Cardiac fibroblast (primary cell): ENCODE measurements at regions not wholly inside any gene's neighbourhood (a gene's known extent, or its start where the extent isn't known, plus 50 kb on each side); places are given as distances from the start of the nearest gene placed in this dataset.
"Not testable (repeated sequence)": the region's sequence is repeated elsewhere in the genome, so short reads cannot be mapped to it uniquely, and the experiment has no call there.

Experiments
- DNase-seq, 2 donors: peaks; one replicate each; pipeline versions ENCODE4 v3.0.0 to v3.0.0-alpha.2; 2010; ENCODE audit warnings: low read depth in 2 of 2
- H3K4me3 ChIP-seq, 2 donors: replicated peaks in 1 of 2; 1 replicate in 1 of 2; 2 replicates in 1 of 2; pipeline ENCODE4 v1.5.1; 2011; ENCODE audit warnings: low read depth in 2 of 2, low read length in 2 of 2, mild to moderate bottlenecking in 2 of 2, moderate library complexity in 1 of 2
- TF ChIP-seq, protein P1 (sequence below): IDR thresholded peaks from one replicate; pipeline ENCODE4 v1.5.1; 2011; ENCODE audit warnings: low read depth, mild to moderate bottlenecking, low read length, inconsistent platforms

DNA sequence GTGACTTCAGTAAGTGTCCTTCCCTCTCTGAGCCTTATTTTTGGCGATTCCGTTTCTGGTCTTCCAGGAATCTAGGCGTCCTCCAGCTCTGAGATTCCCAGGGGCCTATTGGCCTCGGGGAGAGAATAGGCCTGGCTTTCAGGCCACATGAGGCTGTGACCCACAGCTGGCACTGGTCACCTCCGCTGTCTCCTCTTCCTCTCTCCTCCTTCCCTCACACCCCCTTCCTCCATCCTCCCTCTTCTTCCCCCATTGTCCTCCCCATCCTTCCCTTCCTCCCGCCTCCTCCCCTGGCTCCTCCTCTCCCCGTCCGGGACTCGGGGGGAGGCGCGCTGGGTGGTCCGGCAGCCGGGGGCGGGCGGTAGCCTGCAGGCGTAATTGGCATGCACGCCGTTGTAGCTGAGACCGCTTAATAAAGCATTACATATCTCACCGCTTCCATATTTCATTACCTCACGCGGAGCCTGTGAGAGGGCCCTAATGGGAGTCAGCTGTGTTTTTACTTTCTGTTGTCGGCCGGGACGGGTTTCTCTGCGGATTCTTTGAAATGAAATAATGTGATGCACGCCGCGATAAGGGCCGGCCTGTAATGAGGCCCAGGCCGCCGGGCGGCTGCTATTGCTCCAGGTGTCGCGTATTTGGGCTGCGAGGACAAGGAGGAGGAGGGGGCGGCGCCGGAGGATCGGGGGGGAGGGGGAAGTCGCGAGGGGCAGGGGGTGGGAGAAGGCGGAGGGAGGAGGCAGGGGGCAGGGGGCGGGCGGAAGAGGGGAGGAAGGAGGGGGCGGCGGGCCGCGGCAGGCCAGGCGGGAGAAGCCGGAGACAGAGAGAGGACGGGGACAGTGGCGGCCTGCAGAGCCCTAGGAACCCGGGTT is 95.3 kb downstream of the FOXD2 start:
- DNase-seq, result peak; percentile 50 to 64
- TF ChIP-seq, protein P1, sequence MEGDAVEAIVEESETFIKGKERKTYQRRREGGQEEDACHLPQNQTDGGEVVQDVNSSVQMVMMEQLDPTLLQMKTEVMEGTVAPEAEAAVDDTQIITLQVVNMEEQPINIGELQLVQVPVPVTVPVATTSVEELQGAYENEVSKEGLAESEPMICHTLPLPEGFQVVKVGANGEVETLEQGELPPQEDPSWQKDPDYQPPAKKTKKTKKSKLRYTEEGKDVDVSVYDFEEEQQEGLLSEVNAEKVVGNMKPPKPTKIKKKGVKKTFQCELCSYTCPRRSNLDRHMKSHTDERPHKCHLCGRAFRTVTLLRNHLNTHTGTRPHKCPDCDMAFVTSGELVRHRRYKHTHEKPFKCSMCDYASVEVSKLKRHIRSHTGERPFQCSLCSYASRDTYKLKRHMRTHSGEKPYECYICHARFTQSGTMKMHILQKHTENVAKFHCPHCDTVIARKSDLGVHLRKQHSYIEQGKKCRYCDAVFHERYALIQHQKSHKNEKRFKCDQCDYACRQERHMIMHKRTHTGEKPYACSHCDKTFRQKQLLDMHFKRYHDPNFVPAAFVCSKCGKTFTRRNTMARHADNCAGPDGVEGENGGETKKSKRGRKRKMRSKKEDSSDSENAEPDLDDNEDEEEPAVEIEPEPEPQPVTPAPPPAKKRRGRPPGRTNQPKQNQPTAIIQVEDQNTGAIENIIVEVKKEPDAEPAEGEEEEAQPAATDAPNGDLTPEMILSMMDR, result no peak
- peak overlapping the region; percentile 41 to 45 for H3K4me3 ChIP-seq

DNA sequence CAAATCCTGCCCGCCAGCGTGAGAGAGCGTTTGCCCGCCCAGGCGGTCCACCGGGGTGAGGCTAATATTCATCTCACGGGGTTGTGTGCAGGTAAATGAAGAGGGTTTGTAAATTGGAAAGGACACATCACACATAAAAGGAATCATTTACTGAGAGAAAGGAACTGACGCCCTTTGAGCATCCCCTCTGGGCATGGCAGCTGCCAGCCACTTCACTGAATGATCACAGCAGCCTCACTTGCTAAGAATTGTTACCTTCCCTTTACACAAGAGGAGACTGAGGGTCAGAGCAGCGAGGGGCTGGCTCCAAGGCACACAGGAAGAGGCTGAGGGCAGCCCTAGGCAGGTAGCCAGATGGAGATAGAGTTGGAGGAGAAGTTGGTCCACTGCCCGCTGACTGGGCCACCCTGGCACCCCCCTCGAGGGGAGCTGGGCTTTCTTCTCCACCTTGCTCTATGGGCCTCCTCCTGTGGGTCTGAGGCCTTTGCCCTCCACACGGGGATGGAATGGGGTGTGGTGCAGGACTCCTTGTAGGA is 96.0 kb downstream of the FOXD2 start:
- no peak for DNase-seq
- TF ChIP-seq, protein P1, result no peak
- no peak overlapping the region for H3K4me3 ChIP-seq

DNA sequence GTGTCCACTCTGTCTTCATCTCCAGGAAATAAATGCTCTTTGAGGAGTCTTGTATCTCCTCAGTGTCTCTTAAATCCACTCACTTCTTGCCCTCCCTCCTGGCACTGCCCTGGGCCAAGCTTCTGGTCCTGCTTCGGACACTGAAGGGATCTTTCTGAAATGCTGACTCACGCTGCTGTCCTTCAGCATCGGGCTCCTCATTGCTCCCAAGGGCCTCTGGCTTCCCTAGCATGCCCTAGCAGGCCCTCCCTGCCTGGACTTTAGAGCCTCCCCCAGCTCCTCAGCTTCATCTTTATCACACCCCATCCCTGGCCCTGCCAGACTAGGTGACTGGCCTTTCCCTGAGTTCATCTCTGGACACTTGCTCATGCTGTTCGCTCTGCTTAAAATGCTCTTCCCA is 96.6 kb downstream of the FOXD2 start:
- DNase-seq, result peak; percentile 8 to 21
- H3K4me3 ChIP-seq, result no peak overlapping the region
- TF ChIP-seq, protein P1, result no peak

DNA sequence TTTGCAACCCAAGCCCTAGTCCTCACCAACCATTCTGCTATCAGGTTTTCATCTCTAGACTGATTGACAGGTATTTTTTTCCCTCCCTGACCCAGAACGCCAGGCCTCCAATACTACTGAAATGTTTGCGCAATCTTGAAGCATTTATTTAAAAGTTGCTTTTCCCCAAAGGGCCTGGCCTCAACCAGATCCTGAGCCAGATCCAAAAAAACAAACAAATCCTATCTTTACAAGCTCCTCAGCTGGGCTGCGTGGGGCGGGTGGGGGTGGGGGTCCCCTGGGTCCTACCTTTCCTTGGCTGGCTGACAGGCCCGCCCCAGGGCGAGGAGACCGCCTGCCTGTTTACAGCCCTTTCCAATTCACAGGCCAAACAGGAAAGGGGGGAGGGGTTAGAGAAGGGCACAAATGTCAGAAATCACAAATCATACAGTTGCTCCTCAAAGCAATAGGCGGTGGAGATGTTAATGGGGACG is 98.8 kb downstream of the FOXD2 start:
- H3K4me3 ChIP-seq, result no peak overlapping the region
- TF ChIP-seq, protein P1, result no peak
- DNase-seq, result no peak

DNA sequence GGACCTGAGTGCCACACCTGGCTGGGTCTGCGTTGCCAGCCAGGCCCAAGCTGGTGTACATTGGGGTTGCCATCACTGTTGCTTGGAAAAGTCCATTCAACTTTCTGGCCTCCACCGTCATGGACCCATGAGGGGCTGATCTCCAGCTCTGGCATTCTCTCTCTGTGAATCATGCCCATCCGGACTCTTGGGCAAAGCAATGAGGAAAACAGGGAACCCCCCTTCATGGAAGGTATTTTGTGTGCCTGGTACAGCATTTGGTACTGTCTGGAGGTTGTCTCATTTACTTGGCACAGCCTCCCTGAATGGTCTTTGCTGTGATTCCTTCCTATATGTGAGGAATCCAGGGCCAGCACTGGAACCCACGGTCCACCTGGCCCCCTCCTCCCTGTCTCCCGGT is 99.4 kb downstream of the FOXD2 start:
- DNase-seq, result no peak
- H3K4me3 ChIP-seq, result no peak overlapping the region
- TF ChIP-seq, protein P1, result no peak

DNA sequence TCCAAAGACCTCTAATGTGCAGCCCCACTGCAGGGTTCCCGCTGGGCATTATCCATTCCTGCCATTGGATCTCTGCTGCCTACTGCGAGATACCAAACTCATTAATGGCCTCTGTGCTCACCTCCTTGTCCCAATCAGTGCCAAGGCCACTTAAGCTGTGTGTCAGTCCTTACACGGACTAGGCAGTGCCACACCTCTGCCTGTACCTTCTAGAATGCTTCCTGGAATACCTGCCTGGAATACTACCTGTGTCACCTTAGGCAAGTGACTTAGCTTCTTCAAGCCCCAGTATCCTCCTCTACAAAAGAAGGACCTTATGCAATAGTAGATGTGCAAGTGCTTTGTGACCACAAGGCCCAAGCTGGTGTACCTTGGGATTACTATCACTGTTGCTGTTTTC is 100.1 kb downstream of the FOXD2 start:
- TF ChIP-seq, protein P1, result no peak
- no peak overlapping the region for H3K4me3 ChIP-seq
- no peak for DNase-seq

DNA sequence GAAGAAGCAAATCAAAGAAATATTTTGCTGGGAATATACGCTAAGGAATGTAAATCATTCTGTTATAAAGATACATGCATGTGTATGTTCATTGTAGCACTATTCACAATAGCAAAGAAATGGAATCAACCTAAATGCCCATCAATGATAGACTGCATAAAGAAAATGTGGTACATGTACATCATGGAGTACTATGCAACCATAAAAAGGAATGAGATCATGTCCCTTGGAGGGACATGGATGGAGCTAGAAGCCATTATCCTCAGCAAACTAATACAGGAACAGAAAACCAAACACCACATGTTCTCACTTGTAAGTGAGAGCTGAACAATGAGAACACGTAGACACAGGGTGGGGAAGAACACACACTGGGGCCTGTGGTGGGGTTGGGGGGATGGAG is 100.7 kb downstream of the FOXD2 start:
- not testable (repeated sequence) for H3K4me3 ChIP-seq, DNase-seq

DNA sequence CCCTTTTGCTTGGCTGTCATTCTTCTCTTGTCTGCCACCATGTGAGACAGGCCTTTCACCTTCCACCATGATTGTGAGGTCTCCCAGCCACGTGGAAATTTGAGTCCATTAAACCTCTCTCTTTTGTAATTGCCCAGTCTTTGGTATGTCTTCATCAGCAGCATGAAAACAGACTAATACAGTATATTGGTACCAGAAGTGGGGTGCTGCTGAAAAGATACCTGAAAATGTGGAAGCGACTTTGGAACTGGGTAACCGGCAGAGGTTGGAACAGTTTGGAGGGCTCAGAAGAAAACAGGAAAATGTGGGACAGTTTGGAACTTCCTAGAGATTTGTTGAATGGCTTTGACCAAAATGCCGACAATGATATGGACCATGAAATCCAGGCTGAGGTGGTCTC is 103.9 kb downstream of the FOXD2 start:
- not testable (repeated sequence) for DNase-seq, H3K4me3 ChIP-seq

DNA sequence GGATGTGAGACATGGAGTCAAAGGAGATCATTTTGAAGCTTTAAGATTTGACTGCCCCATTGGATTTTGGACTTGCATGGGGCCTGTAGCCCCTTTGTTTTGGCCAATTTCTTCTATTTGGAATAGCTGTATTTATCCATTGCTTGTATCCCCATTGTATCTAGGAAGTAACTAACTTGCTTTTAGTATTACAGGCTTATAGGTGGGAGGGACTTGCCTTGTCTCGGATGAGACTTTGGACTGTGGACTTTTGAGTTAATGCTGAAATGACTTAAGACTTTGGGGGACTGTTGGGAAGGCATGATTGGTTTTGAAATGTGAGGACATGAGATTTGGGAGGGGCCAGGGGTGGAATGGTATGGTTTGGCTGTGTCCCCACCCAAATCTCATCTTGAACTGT is 105.2 kb downstream of the FOXD2 start:
- H3K4me3 ChIP-seq, DNase-seq: not testable (repeated sequence)
